HepG2 (cell line): ENCODE measurements at regions not wholly inside any gene's neighbourhood (a gene's known extent, or its start where the extent isn't known, plus 50 kb on each side); places are given as distances from the start of the nearest gene placed in this dataset.

ENCODE experiments used
- AGO2 ChIP-seq: fragments of 200-400 bp; formaldehyde crosslinking; optimal IDR thresholded peaks from 2 replicates; pipeline ENCODE3; 2017; ENCODE audit warnings: mild to moderate bottlenecking, low read depth, low read length, moderate library complexity
- ATF2 ChIP-seq: sonication (generic); formaldehyde crosslinking; IDR thresholded peaks from 2 replicates; pipeline ENCODE4 v1.4.0; 2020; ENCODE audit warnings: missing genetic modification reagents
- BATF2 ChIP-seq: sonication (generic); formaldehyde crosslinking; IDR thresholded peaks from 2 replicates; pipeline ENCODE4 v1.8.0; 2022; ENCODE audit warnings: mild to moderate bottlenecking, missing genetic modification reagents, moderate library complexity
- GATA4 ChIP-seq: sonication (generic); IDR thresholded peaks from 2 replicates; pipeline ENCODE4 v1.6.1; 2016; ENCODE audit warnings: antibody characterized with exemption, low read depth, borderline replicate concordance
- GFI1 ChIP-seq: sonication (generic); formaldehyde crosslinking; IDR thresholded peaks from 2 replicates; pipeline ENCODE4 v1.5.0; 2020; ENCODE audit warnings: missing genetic modification reagents, mild to moderate bottlenecking, borderline replicate concordance
- GTF3A ChIP-seq: sonication (generic); formaldehyde crosslinking; conservative IDR thresholded peaks from 2 replicates; pipeline ENCODE4 v1.4.0; 2020; ENCODE audit warnings: mild to moderate bottlenecking, missing genetic modification reagents
- KLF6 ChIP-seq: IDR thresholded peaks from 2 replicates; pipeline ENCODE4 v1.8.0; 2016; ENCODE audit warnings: missing biosample characterization, missing genetic modification reagents
- PREB ChIP-seq: sonication (generic); formaldehyde crosslinking; IDR thresholded peaks from 2 replicates; pipeline ENCODE4 v1.4.0; 2020; ENCODE audit warnings: missing genetic modification reagents
- SP140L ChIP-seq: sonication (generic); formaldehyde crosslinking; IDR thresholded peaks from 2 replicates; pipeline ENCODE4 v1.4.0; 2020; ENCODE audit warnings: missing genetic modification reagents, borderline replicate concordance
- STAT5B ChIP-seq: sonication (generic); formaldehyde crosslinking; IDR thresholded peaks from 2 replicates; pipeline ENCODE4 v1.4.0; 2020; ENCODE audit warnings: missing genetic modification reagents
- TRIM22 ChIP-seq: fragments of 450-650 bp; IDR thresholded peaks from 2 replicates; pipeline ENCODE4 v1.6.1; 2017
- ZBTB44 ChIP-seq: sonication (generic); formaldehyde crosslinking; IDR thresholded peaks from 2 replicates; pipeline ENCODE4 v1.4.0; 2020; ENCODE audit warnings: missing genetic modification reagents
- ZBTB7B ChIP-seq: sonication (generic); formaldehyde crosslinking; IDR thresholded peaks from 2 replicates; pipeline ENCODE4 v1.4.0; 2020; ENCODE audit warnings: missing genetic modification reagents
- ZFP41 ChIP-seq: sonication (generic); formaldehyde crosslinking; IDR thresholded peaks from 2 replicates; pipeline ENCODE4 v1.4.0; 2020; ENCODE audit warnings: mild to moderate bottlenecking, missing genetic modification reagents, borderline replicate concordance
- ZNF20 ChIP-seq: sonication (generic); formaldehyde crosslinking; IDR thresholded peaks from 2 replicates; pipeline ENCODE4 v1.4.0; 2020; ENCODE audit warnings: mild to moderate bottlenecking, moderate library complexity, missing genetic modification reagents
- ZNF205 ChIP-seq: IDR thresholded peaks from 2 replicates; pipeline ENCODE4 v1.6.1; 2018; ENCODE audit warnings: missing biosample characterization, missing genetic modification reagents
- ZNF234 ChIP-seq: sonication (generic); formaldehyde crosslinking; conservative IDR thresholded peaks from 2 replicates; pipeline ENCODE4 v1.5.1; 2020; ENCODE audit warnings: mild to moderate bottlenecking, missing genetic modification reagents
- ZNF251 ChIP-seq: sonication (generic); formaldehyde crosslinking; IDR thresholded peaks from 2 replicates; pipeline ENCODE4 v1.9.0; 2021; ENCODE audit warnings: mild to moderate bottlenecking, missing genetic modification reagents
- ZNF260 ChIP-seq: sonication (generic); formaldehyde crosslinking; IDR thresholded peaks from 2 replicates; pipeline ENCODE4 v1.4.0; 2020; ENCODE audit warnings: missing genetic modification reagents, low read depth, mild to moderate bottlenecking, borderline replicate concordance
- ZNF274 ChIP-seq: sonication (generic); formaldehyde crosslinking; IDR thresholded peaks from 2 replicates; pipeline ENCODE4 v1.5.1; 2020; ENCODE audit warnings: mild to moderate bottlenecking, missing genetic modification reagents
- ZNF503 ChIP-seq: sonication (generic); formaldehyde crosslinking; IDR thresholded peaks from 2 replicates; pipeline ENCODE4 v1.4.0; 2020; ENCODE audit warnings: missing genetic modification reagents
- ZNF615 ChIP-seq: sonication (generic); formaldehyde crosslinking; IDR thresholded peaks from 2 replicates; pipeline ENCODE4 v1.5.0; 2020; ENCODE audit warnings: mild to moderate bottlenecking, missing genetic modification reagents, borderline replicate concordance
- ZNF775 ChIP-seq: sonication (generic); formaldehyde crosslinking; IDR thresholded peaks from 2 replicates; pipeline ENCODE4 v1.4.0; 2020; ENCODE audit warnings: missing genetic modification reagents, mild to moderate bottlenecking, moderate library complexity, borderline replicate concordance
- ZNF788 ChIP-seq: sonication (generic); formaldehyde crosslinking; IDR thresholded peaks from 2 replicates; pipeline ENCODE4 v1.5.0; 2020; ENCODE audit warnings: mild to moderate bottlenecking, missing genetic modification reagents, borderline replicate concordance
- ZSCAN30 ChIP-seq: sonication (generic); formaldehyde crosslinking; IDR thresholded peaks from 2 replicates; pipeline ENCODE4 v1.5.0; 2020; ENCODE audit warnings: mild to moderate bottlenecking, missing genetic modification reagents

GRCh38 chr17:72420775-72421127 lies 299.9 kb downstream of the SOX9 start (continued):
- TF ChIP-seq ZNF251 (no peak), SP140L (CRISPR knock-in tag) (no peak), GATA4 (no peak), STAT5B (CRISPR knock-in tag) (no peak), GTF3A (CRISPR knock-in tag) (no peak), ZNF260 (CRISPR knock-in tag) (no peak), KLF6 (CRISPR knock-in tag) (no peak), ZNF205 (CRISPR knock-in tag) (no peak), GFI1 (CRISPR knock-in tag) (0 out of 2 replicates have a peak, but pooled peaks have one; percentile 47), ZNF788 (CRISPR knock-in tag) (no peak), ZFP41 (CRISPR knock-in tag) (no peak; the same call in 1 of the 2 replicates), ZNF775 (CRISPR knock-in tag) (no peak), ZNF20 (no peak), ATF2 (CRISPR knock-in tag) (no peak), ZSCAN30 (CRISPR knock-in tag) (no peak), PREB (no peak), ZBTB44 (CRISPR knock-in tag) (no peak), ZNF615 (CRISPR knock-in tag) (no peak), TRIM22 (no peak), ZNF503 (CRISPR knock-in tag) (no peak), ZNF274 (CRISPR knock-in tag) (peak; percentile 15; the same call in 1 of the 2 replicates), ZNF234 (no peak), BATF2 (no peak), AGO2 (peak; percentile 78), ZBTB7B (CRISPR knock-in tag) (no peak)
